B cell (primary cell): ENCODE measurements at regions not wholly inside any gene's neighbourhood (a gene's known extent, or its start where the extent isn't known, plus 50 kb on each side); places are given as distances from the start of the nearest gene placed in this dataset.

Experiments
- ATAC-seq: fragments of 200-7000 bp; cut with Tn5 transposase; one replicate; pipeline ENCODE4 v1.10.0; 2021; ENCODE audit warnings: low read depth, mild to moderate bottlenecking, moderate number of reproducible peaks, moderate library complexity
- CTCF ChIA-PET: fragments of 350-600 bp; sonication (Branson Sonifier 250); formaldehyde crosslinking; loops from one replicate; lab custom pipeline; 2021; ENCODE audit warnings: antibody characterized with exemption, inconsistent platforms; lab: Charles Lee
- POLR2A ChIA-PET: fragments of 350-600 bp; sonication (Branson Sonifier 250); formaldehyde crosslinking; loops from one replicate; lab custom pipeline; 2021; ENCODE audit warnings: antibody characterized with exemption; lab: Charles Lee
- DNase-seq: peaks from one replicate; pipeline ENCODE4 v3.0.0; 2013
- H2AFZ ChIP-seq: 2 replicates; pipeline ENCODE4 v1.6.1; 2012; ENCODE audit warnings: mild to moderate bottlenecking, low read depth, low read length; ENCODE audit not compliant: insufficient read depth, poor library complexity, severe bottlenecking
- H3K27ac ChIP-seq, 2 donors: 1 replicate in 1 of 2; 2 replicates in 1 of 2; pipeline ENCODE4 v1.5.1; 2012 to 2013; ENCODE audit warnings: low read length in 2 of 2, mild to moderate bottlenecking in 2 of 2, moderate library complexity in 1 of 2
- H3K27me3 ChIP-seq, 4 experiments: fragments of 200-600 bp in 1 of 4; sonication (generic) in 1 of 4; replicated peaks in 1 of 4; 1 replicate in 2 of 4; 2 replicates in 2 of 4; pipeline versions ENCODE4 v1.6.1 to v1.7.0; 2013 to 2016; ENCODE audit warnings: low read length in 3 of 4, mild to moderate bottlenecking in 2 of 4, mixed read lengths in 1 of 4, moderate library complexity in 1 of 4; ENCODE audit not compliant: insufficient read depth in 4 of 4, control insufficient read depth in 3 of 4; ENCODE audit errors: control extremely low read depth in 1 of 4
- H3K36me3 ChIP-seq, 2 experiments: replicated peaks in 1 of 2; 1 replicate in 1 of 2; 2 replicates in 1 of 2; pipeline versions ENCODE4 v1.6.1 to v1.7.1; 2013; ENCODE audit warnings: low read length in 1 of 2; ENCODE audit not compliant: insufficient read depth in 2 of 2, control insufficient read depth in 1 of 2; ENCODE audit errors: control extremely low read depth in 1 of 2, extremely low read depth in 1 of 2
- H3K4me1 ChIP-seq, 2 donors: fragments of 200-600 bp in 1 of 2; sonication (generic) in 1 of 2; 1 replicate in 1 of 2; 2 replicates in 1 of 2; pipeline versions ENCODE4 v1.5.1 to v1.6.1; 2013 to 2017; ENCODE audit warnings: low read length in 2 of 2; ENCODE audit not compliant: control insufficient read depth in 2 of 2, insufficient read depth in 2 of 2
- H3K4me2 ChIP-seq: replicated peaks from 2 replicates; pipeline ENCODE3; 2012; ENCODE audit warnings: mild to moderate bottlenecking, low read depth, low read length; ENCODE audit not compliant: poor library complexity, severe bottlenecking
- H3K4me3 ChIP-seq, 5 experiments: fragments of 200-600 bp in 1 of 5; sonication (generic) in 1 of 5; 1 replicate in 3 of 5; 2 replicates in 2 of 5; pipeline versions ENCODE4 v1.5.1 to v1.7.0; 2011 to 2016; ENCODE audit warnings: low read length in 4 of 5, mild to moderate bottlenecking in 4 of 5, low read depth in 2 of 5, control low read depth in 1 of 5, moderate library complexity in 1 of 5; ENCODE audit not compliant: insufficient read depth in 1 of 5; ENCODE audit errors: control extremely low read depth in 1 of 5, extremely low read depth in 1 of 5
- H3K79me2 ChIP-seq: fragments of 200-600 bp; sonication (generic); one replicate; pipeline ENCODE4 v1.6.0; 2016; ENCODE audit warnings: low read length; ENCODE audit not compliant: control insufficient read depth, insufficient read depth
- H3K9ac ChIP-seq: fragments of 200-600 bp; sonication (generic); 2 replicates; pipeline ENCODE4 v1.6.1; 2017; ENCODE audit warnings: mild to moderate bottlenecking, low read length, moderate library complexity
- H3K9me3 ChIP-seq, 3 donors: one replicate each; pipeline versions ENCODE4 v1.6.1 to v1.7.1; 2013; ENCODE audit warnings: low read length in 2 of 3; ENCODE audit not compliant: control insufficient read depth in 2 of 3, insufficient read depth in 1 of 3; ENCODE audit errors: control extremely low read depth in 1 of 3
- H4K20me1 ChIP-seq: 2 replicates; pipeline ENCODE4 v1.6.0; 2012; ENCODE audit warnings: mild to moderate bottlenecking, low read length; ENCODE audit not compliant: insufficient read depth, control insufficient read depth, poor library complexity, severe bottlenecking
- H3K27ac Mint-ChIP-seq: one replicate; pipeline ENCODE4 v1.8.0; 2021; ENCODE audit warnings: mixed read lengths
- H3K27me3 Mint-ChIP-seq: one replicate; pipeline ENCODE4 v1.8.0; 2021; ENCODE audit warnings: mixed read lengths
- H3K4me1 Mint-ChIP-seq: one replicate; pipeline ENCODE4 v1.8.0; 2021; ENCODE audit warnings: mixed read lengths
- H3K4me3 Mint-ChIP-seq: one replicate; pipeline ENCODE4 v1.8.0; 2021; ENCODE audit warnings: mixed read lengths
- H3K9me3 Mint-ChIP-seq: one replicate; pipeline ENCODE4 v1.8.0; 2022; ENCODE audit warnings: mixed read lengths; ENCODE audit not compliant: insufficient read depth
- CTCF ChIP-seq: fragments of 200-600 bp; IDR thresholded peaks from one replicate; pipeline ENCODE4 v1.8.0; 2022; ENCODE audit warnings: antibody characterized with exemption, mild to moderate bottlenecking
- EZH2 ChIP-seq: IDR thresholded peaks from 2 replicates; pipeline ENCODE4 v1.6.1; 2012; ENCODE audit warnings: borderline replicate concordance, low read depth, mild to moderate bottlenecking, moderate library complexity, low read length; ENCODE audit not compliant: insufficient read depth, poor library complexity, severe bottlenecking
- WGBS: methylation state at CpG from one replicate; pipeline ENCODE4 v1.1.5; 2013; ENCODE audit warnings: missing lambda C conversion rate; ENCODE audit not compliant: insufficient coverage; 5-methylcytosine and 5-hydroxymethylcytosine counted together
- intact Hi-C: fragments of 100-400 bp; cut with micrococcal nuclease; formaldehyde crosslinking; loops from one replicate; pipeline ENCODE4 v1.10.0; 2022

GRCh38 chr2:187003038-187003554, 154.1 kb upstream of the ZSWIM2 start:
- Histone ChIP-seq H2AFZ (no peak overlapping the region), H3K4me3 (no peak overlapping the region), H4K20me1 (no peaks in the 10 kb centered on the region), H3K79me2 (no peaks in the 10 kb centered on the region), H3K27me3 (no peaks in the 10 kb centered on the region), H3K36me3 (no peaks in the 10 kb centered on the region), H3K4me2 (no peak overlapping the region), H3K9ac (no peak overlapping the region), H3K9me3 (peaks cover 0 to 22% (median 0%) of the 10 kb centered on the region in 3 donors), H3K4me1 (no peaks in the 10 kb centered on the region), H3K27ac (no peak overlapping the region)
- Mint-ChIP-seq H3K9me3 (no peaks in the 10 kb centered on the region), H3K27me3 (no peaks in the 10 kb centered on the region), H3K27ac (no peak overlapping the region), H3K4me1 (no peaks in the 10 kb centered on the region), H3K4me3 (no peak overlapping the region)
- ATAC-seq (no peak), DNase-seq (no peak)
- no peak for TF ChIP-seq CTCF
- no peak for TF ChIP-seq EZH2
- intact Hi-C loops, result no loop called here
- WGBS, result 88% methylated on average over 31 of the region's 32 CpGs
- CTCF ChIA-PET, result no interaction called here
- POLR2A ChIA-PET, result no interaction called here

- intact Hi-C loops, result no loop called here
- no peak overlapping the region for H3K27ac ChIP-seq
These were observed 153.3 kb upstream of the ZSWIM2 start for GRCh38 chr2:187002242-187002641.

More at GRCh38 chr2:187002242-187002641, 153.3 kb upstream of the ZSWIM2 start:
- Histone ChIP-seq H3K4me1 (no peaks in the 10 kb centered on the region), H3K9me3 (peaks cover 0 to 22% (median 0%) of the 10 kb centered on the region in 3 donors), H3K79me2 (no peaks in the 10 kb centered on the region), H3K36me3 (no peaks in the 10 kb centered on the region), H3K4me3 (no peak overlapping the region), H3K27me3 (no peaks in the 10 kb centered on the region), H3K9ac (no peak overlapping the region), H3K4me2 (no peak overlapping the region), H4K20me1 (no peaks in the 10 kb centered on the region), H2AFZ (no peak overlapping the region)
- no peak overlapping the region for H3K4me3 Mint-ChIP-seq
- no peaks in the 10 kb centered on the region for H3K27me3 Mint-ChIP-seq
- DNase-seq (no peak), ATAC-seq (no peak)
- no peaks in the 10 kb centered on the region for H3K9me3 Mint-ChIP-seq
- H3K4me1 Mint-ChIP-seq, result no peaks in the 10 kb centered on the region
- TF ChIP-seq CTCF (no peak), EZH2 (no peak)
- 89% methylated on average over 18 of the region's 18 CpGs for WGBS
- CTCF ChIA-PET, result no interaction called here
- POLR2A ChIA-PET, result no interaction called here
- no peak overlapping the region for H3K27ac Mint-ChIP-seq
